HG03064 (cell line): ENCODE measurements at regions not wholly inside any gene's neighbourhood (a gene's known extent, or its start where the extent isn't known, plus 50 kb on each side); places are given as distances from the start of the nearest gene placed in this dataset.
"Not testable (repeated sequence)": the region's sequence is repeated elsewhere in the genome, so short reads cannot be mapped to it uniquely, and the experiment has no call there.

Experiments
- ATAC-seq: cut with Tn5 transposase; IDR thresholded peaks from one replicate; pipeline ENCODE4 v1.9.1; 2021; ENCODE audit warnings: low read depth; ENCODE audit not compliant: unreplicated experiment

DNA sequence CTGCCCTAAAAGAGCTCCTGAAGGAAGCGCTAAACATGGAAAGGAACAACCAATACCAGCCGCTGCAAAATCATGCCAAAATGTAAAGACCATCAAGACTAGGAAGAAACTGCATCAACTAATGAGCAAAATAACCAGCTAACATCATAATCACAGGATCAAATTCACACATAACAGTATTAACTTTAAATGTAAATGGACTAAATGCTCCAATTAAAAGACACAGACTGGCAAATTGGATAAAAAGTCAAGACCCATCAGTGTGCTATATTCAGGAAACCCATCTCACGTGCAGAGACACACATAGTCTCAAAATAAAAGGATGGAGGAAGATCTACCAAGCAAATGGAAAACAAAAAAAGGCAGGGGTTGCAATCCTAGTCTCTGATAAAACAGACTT lies 88.8 kb upstream of the CAV2 start:
- not testable (repeated sequence) for ATAC-seq

- no peak for ATAC-seq
Measured at GRCh38 chr7:116417593-116418345, 81.8 kb upstream of the CAV2 start.

GRCh38 chr7:116418524-116418923 lies 81.0 kb upstream of the CAV2 start:
- ATAC-seq = no peak

- no peak for ATAC-seq
Measured at GRCh38 chr7:116420003-116420402, 79.5 kb upstream of the CAV2 start.

DNA sequence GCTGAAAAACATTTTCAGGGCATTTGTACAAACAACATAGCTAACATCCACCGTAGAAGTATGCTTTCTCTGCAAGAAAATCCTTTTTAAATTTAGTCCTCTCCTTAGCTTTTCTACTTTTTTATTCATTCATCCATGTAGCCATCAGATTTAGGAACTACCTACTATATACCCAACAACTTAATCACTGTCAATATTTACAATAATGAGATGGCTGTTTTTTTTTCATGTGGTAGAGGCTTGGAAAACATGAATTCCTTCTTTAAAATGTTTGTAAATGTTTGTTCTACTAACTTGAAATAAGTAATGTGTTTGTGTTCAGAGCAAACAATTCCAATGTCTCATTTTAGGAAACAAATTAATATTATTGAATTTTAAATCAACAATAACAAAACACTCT lies 78.2 kb upstream of the CAV2 start:
- no peak for ATAC-seq

DNA sequence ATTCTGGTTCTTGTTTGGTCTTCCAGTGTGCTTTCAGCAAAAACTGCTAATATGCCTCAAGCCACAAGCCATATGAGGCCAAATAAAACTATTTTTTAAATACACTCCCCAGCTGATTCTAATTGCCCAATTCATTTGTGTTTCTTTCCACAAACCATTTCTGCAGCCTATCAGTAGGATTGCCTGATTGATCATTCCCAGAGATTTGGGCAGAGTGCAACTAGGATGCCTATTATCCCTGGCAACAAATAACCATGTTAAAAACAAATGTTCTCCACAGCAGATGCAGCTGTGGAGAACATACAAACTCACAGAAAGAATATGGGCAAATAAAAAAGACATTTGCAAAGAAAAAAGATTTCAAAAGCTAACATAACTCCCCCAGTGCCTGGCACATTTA lies 76.9 kb upstream of the CAV2 start:
- ATAC-seq = no peak

- ATAC-seq = no peak
Measured at GRCh38 chr7:116423499-116423898, 76.0 kb upstream of the CAV2 start.

- ATAC-seq = no peak
Measured at GRCh38 chr7:116425647-116426209, 73.8 kb upstream of the CAV2 start.

GRCh38 chr7:116426428-116427156 lies 72.9 kb upstream of the CAV2 start:
- ATAC-seq = no peak

- no peak for ATAC-seq
Measured at GRCh38 chr7:116429986-116430619, 69.4 kb upstream of the CAV2 start.

GRCh38 chr7:116431787-116432526 lies 67.6 kb upstream of the CAV2 start:
- ATAC-seq = no peak

- no peak for ATAC-seq
Measured at GRCh38 chr7:116432527-116432916, 67.0 kb upstream of the CAV2 start.

DNA sequence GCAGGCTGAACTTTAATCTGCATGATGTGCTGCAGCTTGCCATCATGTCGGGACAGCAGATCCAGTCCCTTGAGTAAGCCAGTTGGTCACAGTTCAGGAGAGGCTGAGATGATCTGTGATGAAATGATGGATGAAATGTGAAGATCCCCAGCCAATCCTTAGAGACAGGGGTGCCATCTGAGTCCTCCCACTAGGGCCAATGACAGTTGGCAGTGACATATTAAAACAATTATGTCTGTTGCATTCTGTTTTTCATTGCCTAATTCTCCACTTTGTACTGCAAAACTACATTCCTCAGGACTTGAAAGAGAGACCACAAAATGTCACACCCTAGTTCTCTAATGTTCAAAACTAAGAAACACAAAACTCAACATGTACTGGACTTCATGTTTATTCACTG lies 66.3 kb upstream of the CAV2 start:
- no peak for ATAC-seq

- no peak for ATAC-seq
Measured at GRCh38 chr7:116434820-116435341, 64.7 kb upstream of the CAV2 start.

- no peak for ATAC-seq
Measured at GRCh38 chr7:116436305-116436826, 63.2 kb upstream of the CAV2 start.

GRCh38 chr7:116438267-116438666 lies 61.3 kb upstream of the CAV2 start:
- no peak for ATAC-seq

- no peak for ATAC-seq
Measured at GRCh38 chr7:116439005-116439404, 60.5 kb upstream of the CAV2 start.

GRCh38 chr7:116439841-116440549 lies 59.5 kb upstream of the CAV2 start:
- ATAC-seq = no peak

- ATAC-seq = no peak
Measured at GRCh38 chr7:116441534-116441933, 58.0 kb upstream of the CAV2 start.

GRCh38 chr7:116443101-116443523 lies 56.4 kb upstream of the CAV2 start:
- no peak for ATAC-seq
